HEK293 (cell line): ENCODE measurements at regions not wholly inside any gene's neighbourhood (a gene's known extent, or its start where the extent isn't known, plus 50 kb on each side); places are given as distances from the start of the nearest gene placed in this dataset.

Experiments used
- CTCF ChIA-PET: fragments of 350-600 bp; formaldehyde crosslinking; extraction: SDS; loops from one replicate; lab custom pipeline; 2021; ENCODE audit warnings: antibody characterized with exemption; lab: Yijun Ruan, JAX
- POLR2A ChIA-PET: fragments of 300-600 bp; formaldehyde crosslinking; extraction: SDS; loops from one replicate; lab custom pipeline; 2020; ENCODE audit warnings: antibody characterized with exemption, inconsistent platforms; lab: Yijun Ruan, JAX
- H3K27ac ChIP-seq: fragments of 200-500 bp; sonication (Bioruptor generic); 2 replicates; pipeline ENCODE4 v1.5.1; 2014; ENCODE audit warnings: low read depth, low read length, control low read depth, inconsistent platforms; ENCODE audit errors: extremely low read depth
- H3K36me3 ChIP-seq, 2 experiments: fragments of 200-500 bp in 1 of 2; sonication (Bioruptor generic) in 1 of 2; 1 replicate in 1 of 2; 2 replicates in 1 of 2; pipeline ENCODE4 v1.5.1; 2014 to 2017; ENCODE audit warnings: inconsistent platforms in 2 of 2, low read length in 2 of 2; ENCODE audit not compliant: control insufficient read depth in 2 of 2, insufficient read depth in 1 of 2
- H3K4me1 ChIP-seq: fragments of 200-500 bp; sonication (Bioruptor generic); 2 replicates; pipeline ENCODE4 v1.5.1; 2014; ENCODE audit warnings: mild to moderate bottlenecking, low read length, inconsistent platforms; ENCODE audit not compliant: control insufficient read depth, insufficient read depth
- H3K4me3 ChIP-seq: 2 replicates; pipeline ENCODE4 v1.5.1; 2011; ENCODE audit warnings: low read depth, mild to moderate bottlenecking, control low read depth, low read length, moderate library complexity
- H3K9me3 ChIP-seq: fragments of 200-500 bp; sonication (Bioruptor generic); 2 replicates; pipeline ENCODE4 v1.5.1; 2014; ENCODE audit warnings: low read depth, low read length, inconsistent platforms; ENCODE audit not compliant: control insufficient read depth, insufficient read depth
- BCL11B ChIP-seq: fragments of 450-650 bp; formaldehyde crosslinking; IDR thresholded peaks from 2 replicates; pipeline ENCODE4 v1.5.1; 2016; ENCODE audit warnings: low read depth, missing biosample characterization, missing genetic modification characterization
- KLF7 ChIP-seq: fragments of 450-650 bp; formaldehyde crosslinking; IDR thresholded peaks from 2 replicates; pipeline ENCODE4 v1.5.1; 2016; ENCODE audit warnings: missing biosample characterization, missing genetic modification characterization, borderline replicate concordance
- PBX3 ChIP-seq: sonication (generic); formaldehyde crosslinking; IDR thresholded peaks from 2 replicates; pipeline ENCODE4 v1.8.1; 2022; ENCODE audit warnings: mild to moderate bottlenecking, moderate library complexity, missing genetic modification reagents
- TRIM28 ChIP-seq: IDR thresholded peaks from 2 replicates; pipeline ENCODE4 v1.6.1; 2011; ENCODE audit warnings: low read length, control low read depth, borderline replicate concordance
- ZNF10 ChIP-seq: fragments of 450-650 bp; formaldehyde crosslinking; IDR thresholded peaks from 2 replicates; pipeline ENCODE4 v1.5.1; 2017; ENCODE audit warnings: missing biosample characterization, missing genetic modification characterization
- ZNF112 ChIP-seq: fragments of 450-650 bp; formaldehyde crosslinking; IDR thresholded peaks from 2 replicates; pipeline ENCODE4 v1.5.0; 2017; ENCODE audit warnings: missing biosample characterization, missing genetic modification characterization
- ZNF114 ChIP-seq: fragments of 450-650 bp; formaldehyde crosslinking; IDR thresholded peaks from 2 replicates; pipeline ENCODE4 v1.5.0; 2017; ENCODE audit warnings: missing biosample characterization, missing genetic modification characterization
- ZNF280C ChIP-seq: fragments of 450-650 bp; formaldehyde crosslinking; IDR thresholded peaks from 2 replicates; pipeline ENCODE4 v1.5.1; 2016; ENCODE audit warnings: missing biosample characterization, missing genetic modification characterization
- ZNF354C ChIP-seq: fragments of 450-650 bp; formaldehyde crosslinking; IDR thresholded peaks from 2 replicates; pipeline ENCODE4 v1.5.1; 2016; ENCODE audit warnings: missing biosample characterization, missing genetic modification characterization, low read depth, borderline replicate concordance
- ZNF391 ChIP-seq: fragments of 450-650 bp; formaldehyde crosslinking; IDR thresholded peaks from 2 replicates; pipeline ENCODE4 v1.5.1; 2016; ENCODE audit warnings: low read depth, missing biosample characterization, missing genetic modification characterization, borderline replicate concordance
- ZNF433 ChIP-seq: fragments of 450-650 bp; formaldehyde crosslinking; IDR thresholded peaks from 2 replicates; pipeline ENCODE4 v1.5.1; 2016; ENCODE audit warnings: missing biosample characterization, missing genetic modification characterization, low read depth
- ZNF561 ChIP-seq: fragments of 450-650 bp; IDR thresholded peaks from 2 replicates; pipeline ENCODE4 v1.5.1; 2018; ENCODE audit warnings: missing biosample characterization, missing genetic modification characterization, borderline replicate concordance
- ZNF629 ChIP-seq: fragments of 450-650 bp; formaldehyde crosslinking; IDR thresholded peaks from 2 replicates; pipeline ENCODE4 v1.5.1; 2017; ENCODE audit warnings: missing biosample characterization, missing genetic modification characterization
- ZNF830 ChIP-seq: fragments of 450-650 bp; IDR thresholded peaks from 2 replicates; pipeline ENCODE4 v1.5.0; 2018; ENCODE audit warnings: missing biosample characterization, missing genetic modification characterization, low read depth, mild to moderate bottlenecking, moderate library complexity
- ZSCAN4 ChIP-seq: fragments of 450-650 bp; formaldehyde crosslinking; IDR thresholded peaks from 2 replicates; pipeline ENCODE4 v1.5.1; 2017; ENCODE audit warnings: missing biosample characterization, missing genetic modification characterization
- TF ChIP-seq, protein P1 (sequence below): fragments of 450-650 bp; formaldehyde crosslinking; IDR thresholded peaks from 2 replicates; pipeline ENCODE4 v1.5.1; 2016; ENCODE audit warnings: missing biosample characterization, missing genetic modification characterization
- TF ChIP-seq, protein P2 (sequence below): fragments of 450-650 bp; formaldehyde crosslinking; IDR thresholded peaks from 2 replicates; pipeline ENCODE4 v1.5.1; 2016; ENCODE audit warnings: missing biosample characterization, missing genetic modification characterization, borderline replicate concordance
- TF ChIP-seq, protein P3 (sequence below): fragments of 450-650 bp; formaldehyde crosslinking; IDR thresholded peaks from 2 replicates; pipeline ENCODE4 v1.5.1; 2017; ENCODE audit warnings: missing biosample characterization, mild to moderate bottlenecking, missing genetic modification characterization, moderate library complexity
- TF ChIP-seq, protein P4 (sequence below): fragments of 450-650 bp; formaldehyde crosslinking; IDR thresholded peaks from 2 replicates; pipeline ENCODE4 v1.5.0; 2017; ENCODE audit warnings: missing biosample characterization, missing genetic modification characterization, borderline replicate concordance

DNA sequence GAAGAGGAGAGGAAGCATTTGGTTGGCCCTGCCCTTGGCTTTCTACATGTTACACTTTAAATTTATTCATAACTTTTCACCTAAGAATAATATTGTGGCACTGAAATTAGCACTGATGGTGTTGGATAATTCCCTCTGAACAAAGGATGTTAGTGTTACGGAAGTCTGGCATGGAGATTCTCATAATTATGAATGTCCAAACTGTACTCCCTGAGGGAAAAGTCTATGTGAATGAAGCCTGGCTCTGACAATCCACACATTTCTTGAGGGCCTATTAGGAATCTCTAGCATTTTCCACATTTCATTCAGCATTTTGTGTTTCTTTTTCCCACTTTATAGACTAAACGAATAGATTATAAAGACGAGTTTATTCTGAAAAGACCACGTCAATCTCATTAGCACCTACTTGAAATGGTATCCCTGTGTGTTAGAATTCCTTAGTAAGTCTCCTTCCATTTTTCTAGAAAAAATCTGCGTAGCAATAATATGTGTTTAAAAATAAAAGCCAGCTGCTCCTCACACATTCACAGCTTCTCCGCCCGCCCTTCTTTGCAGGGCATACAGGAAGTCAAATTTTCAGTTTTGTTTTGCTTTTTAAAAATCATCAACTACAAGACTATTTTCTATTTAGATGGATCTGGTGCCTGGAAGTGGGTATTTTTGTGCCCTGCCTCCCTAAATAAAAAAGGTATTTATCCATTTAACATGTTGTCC lies 131.8 kb upstream of the PALS2 start:
- CTCF ChIA-PET = no interaction called here
- no peak overlapping the region for H3K4me3 ChIP-seq
- TF ChIP-seq KLF7 = no peak
- TF ChIP-seq ZNF629 (tag by site-specific recombination) = no peak
- no peak for TF ChIP-seq BCL11B (tag by site-specific recombination)
- TF ChIP-seq ZNF112 (tag by site-specific recombination) = no peak
- TF ChIP-seq, protein P1, sequence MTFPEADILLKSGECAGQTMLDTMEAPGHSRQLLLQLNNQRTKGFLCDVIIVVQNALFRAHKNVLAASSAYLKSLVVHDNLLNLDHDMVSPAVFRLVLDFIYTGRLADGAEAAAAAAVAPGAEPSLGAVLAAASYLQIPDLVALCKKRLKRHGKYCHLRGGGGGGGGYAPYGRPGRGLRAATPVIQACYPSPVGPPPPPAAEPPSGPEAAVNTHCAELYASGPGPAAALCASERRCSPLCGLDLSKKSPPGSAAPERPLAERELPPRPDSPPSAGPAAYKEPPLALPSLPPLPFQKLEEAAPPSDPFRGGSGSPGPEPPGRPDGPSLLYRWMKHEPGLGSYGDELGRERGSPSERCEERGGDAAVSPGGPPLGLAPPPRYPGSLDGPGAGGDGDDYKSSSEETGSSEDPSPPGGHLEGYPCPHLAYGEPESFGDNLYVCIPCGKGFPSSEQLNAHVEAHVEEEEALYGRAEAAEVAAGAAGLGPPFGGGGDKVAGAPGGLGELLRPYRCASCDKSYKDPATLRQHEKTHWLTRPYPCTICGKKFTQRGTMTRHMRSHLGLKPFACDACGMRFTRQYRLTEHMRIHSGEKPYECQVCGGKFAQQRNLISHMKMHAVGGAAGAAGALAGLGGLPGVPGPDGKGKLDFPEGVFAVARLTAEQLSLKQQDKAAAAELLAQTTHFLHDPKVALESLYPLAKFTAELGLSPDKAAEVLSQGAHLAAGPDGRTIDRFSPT (tag by site-specific recombination) = no peak
- TF ChIP-seq ZNF10 (tag by site-specific recombination) = no peak
- TF ChIP-seq, protein P2, sequence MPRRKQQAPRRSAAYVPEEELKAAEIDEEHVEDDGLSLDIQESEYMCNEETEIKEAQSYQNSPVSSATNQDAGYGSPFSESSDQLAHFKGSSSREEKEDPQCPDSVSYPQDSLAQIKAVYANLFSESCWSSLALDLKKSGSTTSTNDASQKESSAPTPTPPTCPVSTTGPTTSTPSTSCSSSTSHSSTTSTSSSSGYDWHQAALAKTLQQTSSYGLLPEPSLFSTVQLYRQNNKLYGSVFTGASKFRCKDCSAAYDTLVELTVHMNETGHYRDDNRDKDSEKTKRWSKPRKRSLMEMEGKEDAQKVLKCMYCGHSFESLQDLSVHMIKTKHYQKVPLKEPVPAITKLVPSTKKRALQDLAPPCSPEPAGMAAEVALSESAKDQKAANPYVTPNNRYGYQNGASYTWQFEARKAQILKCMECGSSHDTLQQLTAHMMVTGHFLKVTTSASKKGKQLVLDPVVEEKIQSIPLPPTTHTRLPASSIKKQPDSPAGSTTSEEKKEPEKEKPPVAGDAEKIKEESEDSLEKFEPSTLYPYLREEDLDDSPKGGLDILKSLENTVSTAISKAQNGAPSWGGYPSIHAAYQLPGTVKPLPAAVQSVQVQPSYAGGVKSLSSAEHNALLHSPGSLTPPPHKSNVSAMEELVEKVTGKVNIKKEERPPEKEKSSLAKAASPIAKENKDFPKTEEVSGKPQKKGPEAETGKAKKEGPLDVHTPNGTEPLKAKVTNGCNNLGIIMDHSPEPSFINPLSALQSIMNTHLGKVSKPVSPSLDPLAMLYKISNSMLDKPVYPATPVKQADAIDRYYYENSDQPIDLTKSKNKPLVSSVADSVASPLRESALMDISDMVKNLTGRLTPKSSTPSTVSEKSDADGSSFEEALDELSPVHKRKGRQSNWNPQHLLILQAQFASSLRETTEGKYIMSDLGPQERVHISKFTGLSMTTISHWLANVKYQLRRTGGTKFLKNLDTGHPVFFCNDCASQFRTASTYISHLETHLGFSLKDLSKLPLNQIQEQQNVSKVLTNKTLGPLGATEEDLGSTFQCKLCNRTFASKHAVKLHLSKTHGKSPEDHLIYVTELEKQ (tag by site-specific recombination) = no peak
- no peak for TF ChIP-seq ZNF391
- no peak for TF ChIP-seq ZNF354C (tag by site-specific recombination)
- TF ChIP-seq ZNF433 (tag by site-specific recombination) = no peak
- no peak for TF ChIP-seq ZNF280C (tag by site-specific recombination)
- TF ChIP-seq ZSCAN4 (tag by site-specific recombination) = no peak
- no peak for TF ChIP-seq ZNF561 (tag by site-specific recombination)
- TF ChIP-seq ZNF114 = no peak
- TF ChIP-seq ZNF830 (tag by site-specific recombination) = no peak
- TF ChIP-seq, protein P3, sequence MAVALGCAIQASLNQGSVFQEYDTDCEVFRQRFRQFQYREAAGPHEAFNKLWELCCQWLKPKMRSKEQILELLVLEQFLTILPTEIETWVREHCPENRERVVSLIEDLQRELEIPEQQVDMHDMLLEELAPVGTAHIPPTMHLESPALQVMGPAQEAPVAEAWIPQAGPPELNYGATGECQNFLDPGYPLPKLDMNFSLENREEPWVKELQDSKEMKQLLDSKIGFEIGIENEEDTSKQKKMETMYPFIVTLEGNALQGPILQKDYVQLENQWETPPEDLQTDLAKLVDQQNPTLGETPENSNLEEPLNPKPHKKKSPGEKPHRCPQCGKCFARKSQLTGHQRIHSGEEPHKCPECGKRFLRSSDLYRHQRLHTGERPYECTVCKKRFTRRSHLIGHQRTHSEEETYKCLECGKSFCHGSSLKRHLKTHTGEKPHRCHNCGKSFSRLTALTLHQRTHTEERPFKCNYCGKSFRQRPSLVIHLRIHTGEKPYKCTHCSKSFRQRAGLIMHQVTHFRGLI (tag by site-specific recombination) = no peak
- TF ChIP-seq TRIM28 = no peak
- TF ChIP-seq, protein P4, sequence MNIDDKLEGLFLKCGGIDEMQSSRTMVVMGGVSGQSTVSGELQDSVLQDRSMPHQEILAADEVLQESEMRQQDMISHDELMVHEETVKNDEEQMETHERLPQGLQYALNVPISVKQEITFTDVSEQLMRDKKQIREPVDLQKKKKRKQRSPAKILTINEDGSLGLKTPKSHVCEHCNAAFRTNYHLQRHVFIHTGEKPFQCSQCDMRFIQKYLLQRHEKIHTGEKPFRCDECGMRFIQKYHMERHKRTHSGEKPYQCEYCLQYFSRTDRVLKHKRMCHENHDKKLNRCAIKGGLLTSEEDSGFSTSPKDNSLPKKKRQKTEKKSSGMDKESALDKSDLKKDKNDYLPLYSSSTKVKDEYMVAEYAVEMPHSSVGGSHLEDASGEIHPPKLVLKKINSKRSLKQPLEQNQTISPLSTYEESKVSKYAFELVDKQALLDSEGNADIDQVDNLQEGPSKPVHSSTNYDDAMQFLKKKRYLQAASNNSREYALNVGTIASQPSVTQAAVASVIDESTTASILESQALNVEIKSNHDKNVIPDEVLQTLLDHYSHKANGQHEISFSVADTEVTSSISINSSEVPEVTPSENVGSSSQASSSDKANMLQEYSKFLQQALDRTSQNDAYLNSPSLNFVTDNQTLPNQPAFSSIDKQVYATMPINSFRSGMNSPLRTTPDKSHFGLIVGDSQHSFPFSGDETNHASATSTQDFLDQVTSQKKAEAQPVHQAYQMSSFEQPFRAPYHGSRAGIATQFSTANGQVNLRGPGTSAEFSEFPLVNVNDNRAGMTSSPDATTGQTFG (tag by site-specific recombination) = no peak
- no peak for TF ChIP-seq PBX3 (CRISPR knock-in tag)
- TF ChIP-seq, all 188 proteins: peak for 0
- no peak overlapping the region for H3K27ac ChIP-seq
- POLR2A ChIA-PET = no interaction called here
- no peaks in the 10 kb centered on the region for H3K9me3 ChIP-seq
- H3K36me3 ChIP-seq = no peaks in the 10 kb centered on the region
- H3K4me1 ChIP-seq = no peaks in the 10 kb centered on the region
